Transverse colon (tissue), 3 donors: ENCODE measurements at regions not wholly inside any gene's neighbourhood (a gene's known extent, or its start where the extent isn't known, plus 50 kb on each side); places are given as distances from the start of the nearest gene placed in this dataset.

Experiments
- CTCF ChIP-seq, 5 experiments: fragments of 200-600 bp in 3 of 5; fragments of 450-650 bp in 2 of 5; sonication (generic) in 3 of 5; IDR thresholded peaks; 1 replicate in 2 of 5; 2 replicates in 3 of 5; pipeline ENCODE4 v1.5.1; 2016 to 2017; ENCODE audit warnings: antibody characterized with exemption in 5 of 5, inconsistent platforms in 3 of 5, mild to moderate bottlenecking in 2 of 5, moderate library complexity in 1 of 5
- POLR2A ChIP-seq: fragments of 450-650 bp; IDR thresholded peaks from one replicate; pipeline ENCODE4 v1.6.1; 2016; ENCODE audit warnings: antibody characterized with exemption, mild to moderate bottlenecking, moderate library complexity

- TF ChIP-seq CTCF (IDR thresholded peaks at IDR 0.05) (no peak), POLR2A (no peak)
Measured at GRCh38 chr13:81246556-81246955, 905.6 kb upstream of the SPRY2 start.
